Activated T-helper 1 cell treated with anti-CD3 and anti-CD28 coated beads, Interleukin-12 subunit alpha, Interleukin-12 subunit beta, Interleukin-2, Interleukin-4 antibody, amounts not matched to agents 30 ng/mL and 10 ng/mL and 1 ng/mL, durations not matched to agents 14 hours and 24 hours and 36 hours (primary cell): ENCODE measurements at regions not wholly inside any gene's neighbourhood (a gene's known extent, or its start where the extent isn't known, plus 50 kb on each side); places are given as distances from the start of the nearest gene placed in this dataset.
"Not testable (repeated sequence)": the region's sequence is repeated elsewhere in the genome, so short reads cannot be mapped to it uniquely, and the experiment has no call there.

Source experiments
- DNase-seq: peaks from one replicate; pipeline ENCODE4 v3.0.0; 2021; ENCODE audit warnings: low spot score
- H3K27ac Mint-ChIP-seq: one replicate; pipeline ENCODE4 v1.8.0; 2021; ENCODE audit warnings: mild to moderate bottlenecking, mixed read lengths
- H3K27me3 Mint-ChIP-seq: one replicate; pipeline ENCODE4 v1.8.0; 2022; ENCODE audit warnings: mild to moderate bottlenecking, moderate library complexity, mixed read lengths; ENCODE audit not compliant: insufficient read depth
- H3K36me3 Mint-ChIP-seq: one replicate; pipeline ENCODE4 v1.8.0; 2021; ENCODE audit warnings: low read depth, mixed read lengths
- H3K4me1 Mint-ChIP-seq: one replicate; pipeline ENCODE4 v1.8.0; 2021; ENCODE audit warnings: low read depth, mixed read lengths
- H3K4me3 Mint-ChIP-seq: one replicate; pipeline ENCODE4 v1.8.0; 2021; ENCODE audit warnings: mild to moderate bottlenecking, moderate library complexity, mixed read lengths
- H3K9me3 Mint-ChIP-seq: one replicate; pipeline ENCODE4 v1.8.0; 2021; ENCODE audit warnings: mixed read lengths
- intact Hi-C: fragments of 100-400 bp; cut with micrococcal nuclease; formaldehyde crosslinking; loops from one replicate; pipeline ENCODE4 v1.15.1; 2024

DNA sequence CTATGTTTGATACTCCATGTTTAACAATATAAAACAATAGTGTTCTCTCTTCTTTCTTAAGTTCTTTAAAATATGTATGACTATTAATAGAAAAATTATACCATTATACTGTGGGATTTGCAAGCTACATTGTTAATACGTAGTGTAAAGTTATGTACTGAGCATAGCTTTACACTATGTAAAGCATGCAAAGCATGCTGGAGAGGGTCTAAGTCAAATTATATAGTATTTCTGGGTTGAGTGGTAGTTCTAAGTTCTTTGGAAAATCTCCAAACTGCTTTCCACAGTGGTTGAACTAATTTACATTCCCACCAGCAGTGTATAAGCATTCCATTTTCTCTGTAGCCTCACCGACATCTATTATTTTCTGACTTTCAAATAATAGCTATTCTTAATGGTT lies 253.0 kb downstream of the RAP2B start:
- peaks cover 15% of the 10 kb centered on the region for H3K9me3 Mint-ChIP-seq
- intact Hi-C loops = no loop called here
- no peak overlapping the region for H3K27ac Mint-ChIP-seq
- DNase-seq = no peak
- no peaks in the 10 kb centered on the region for H3K27me3 Mint-ChIP-seq
- H3K4me1 Mint-ChIP-seq = no peaks in the 10 kb centered on the region
- no peak overlapping the region for H3K4me3 Mint-ChIP-seq
- H3K36me3 Mint-ChIP-seq = no peaks in the 10 kb centered on the region

DNA sequence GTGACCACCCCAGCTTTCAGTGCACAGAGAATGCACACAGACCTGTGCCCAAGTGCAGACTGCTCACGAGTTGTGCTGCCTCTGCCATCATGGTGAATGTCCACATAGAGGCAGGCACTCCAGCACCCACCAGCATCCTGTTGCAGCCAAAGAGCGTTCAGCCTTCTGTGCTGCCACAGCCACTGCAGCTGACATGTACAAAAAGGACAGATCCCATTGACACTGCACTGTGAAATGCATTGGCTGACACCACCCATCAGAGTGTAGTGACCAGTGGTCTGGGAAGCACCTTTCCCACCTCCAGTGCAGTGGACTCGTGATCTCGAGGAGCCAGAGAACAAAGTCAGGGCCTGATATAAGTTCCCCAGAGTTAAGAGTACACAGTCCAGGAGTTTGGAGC lies 260.3 kb downstream of the RAP2B start:
- no peak for DNase-seq
- H3K4me1 Mint-ChIP-seq = no peaks in the 10 kb centered on the region
- no peaks in the 10 kb centered on the region for H3K36me3 Mint-ChIP-seq
- intact Hi-C loops = no loop called here
- H3K4me3 Mint-ChIP-seq = no peak overlapping the region
- no peaks in the 10 kb centered on the region for H3K27me3 Mint-ChIP-seq
- peaks cover 41% of the 10 kb centered on the region for H3K9me3 Mint-ChIP-seq
- H3K27ac Mint-ChIP-seq = no peak overlapping the region

DNA sequence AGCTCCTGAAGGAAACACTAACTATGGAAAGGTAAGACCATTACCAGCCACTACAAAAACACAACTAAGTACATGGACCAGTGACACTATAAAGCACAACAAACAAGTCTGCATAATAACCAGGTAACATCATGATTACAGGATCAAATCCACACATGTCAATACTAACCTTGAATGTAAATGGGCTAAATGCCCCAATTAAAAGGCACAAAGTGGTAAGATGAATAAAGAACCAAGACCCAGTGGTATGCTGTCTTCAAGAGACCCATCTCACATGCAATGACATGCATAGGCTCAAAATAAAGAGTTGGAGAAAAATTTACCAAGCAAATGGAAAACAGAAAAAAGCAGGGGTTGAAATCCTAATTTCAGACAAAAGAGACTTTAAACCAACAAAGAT lies 261.8 kb downstream of the RAP2B start:
- peaks cover 39% of the 10 kb centered on the region for H3K9me3 Mint-ChIP-seq
- intact Hi-C loops, H3K4me3 Mint-ChIP-seq: not testable (repeated sequence)

DNA sequence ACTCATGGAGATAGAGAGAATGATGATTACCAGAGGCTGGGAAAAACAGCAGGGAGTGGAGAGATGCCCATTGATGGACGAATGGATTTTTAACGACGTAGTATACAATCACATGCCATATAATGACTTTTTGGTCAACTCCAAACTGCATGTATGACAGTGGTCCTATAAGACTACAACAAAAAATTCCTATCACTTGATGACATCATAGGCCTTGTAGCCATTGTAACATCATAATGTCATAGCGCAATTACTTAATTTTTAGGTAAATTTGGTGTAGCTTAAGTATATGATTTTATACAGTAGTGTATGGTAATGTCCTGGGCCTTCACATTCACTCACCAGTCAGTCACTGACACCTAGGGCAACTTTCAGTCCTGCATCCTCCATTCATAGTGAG lies 264.3 kb downstream of the RAP2B start:
- no peaks in the 10 kb centered on the region for H3K36me3 Mint-ChIP-seq
- H3K27me3 Mint-ChIP-seq = peaks cover 3% of the 10 kb centered on the region
- intact Hi-C loops = no loop called here
- peaks cover 29% of the 10 kb centered on the region for H3K9me3 Mint-ChIP-seq
- H3K27ac Mint-ChIP-seq = no peak overlapping the region
- no peak overlapping the region for H3K4me3 Mint-ChIP-seq
- no peaks in the 10 kb centered on the region for H3K4me1 Mint-ChIP-seq
- DNase-seq = no peak

More for the DNA sequence above, 261.8 kb downstream of the RAP2B start:
- DNase-seq, H3K36me3 Mint-ChIP-seq, H3K27me3 Mint-ChIP-seq, H3K4me1 Mint-ChIP-seq, H3K27ac Mint-ChIP-seq: not testable (repeated sequence)

DNA sequence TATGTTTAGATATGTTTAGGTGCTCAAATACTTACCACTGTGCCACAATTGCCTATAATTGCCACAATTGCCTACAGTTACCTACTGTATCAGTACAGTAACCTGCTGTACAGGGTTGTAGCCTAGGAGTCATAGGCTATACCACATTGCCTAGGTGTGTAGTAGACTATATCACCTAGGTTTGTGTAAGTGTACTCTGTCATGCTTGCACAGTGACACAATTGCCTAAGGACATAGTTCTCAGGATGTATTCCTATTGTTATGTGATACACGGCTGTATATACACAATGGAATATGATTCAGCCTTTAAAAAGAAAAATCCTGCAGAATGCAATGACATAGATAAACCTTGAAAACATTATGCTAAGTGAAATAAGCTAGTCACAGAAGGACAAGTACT lies 264.8 kb downstream of the RAP2B start:
- Mint-ChIP-seq H3K27ac (no peak overlapping the region), H3K27me3 (peaks cover 3% of the 10 kb centered on the region), H3K4me3 (no peak overlapping the region), H3K4me1 (no peaks in the 10 kb centered on the region), H3K36me3 (no peaks in the 10 kb centered on the region), H3K9me3 (peaks cover 29% of the 10 kb centered on the region)
- intact Hi-C loops = no loop called here
- no peak for DNase-seq

DNA sequence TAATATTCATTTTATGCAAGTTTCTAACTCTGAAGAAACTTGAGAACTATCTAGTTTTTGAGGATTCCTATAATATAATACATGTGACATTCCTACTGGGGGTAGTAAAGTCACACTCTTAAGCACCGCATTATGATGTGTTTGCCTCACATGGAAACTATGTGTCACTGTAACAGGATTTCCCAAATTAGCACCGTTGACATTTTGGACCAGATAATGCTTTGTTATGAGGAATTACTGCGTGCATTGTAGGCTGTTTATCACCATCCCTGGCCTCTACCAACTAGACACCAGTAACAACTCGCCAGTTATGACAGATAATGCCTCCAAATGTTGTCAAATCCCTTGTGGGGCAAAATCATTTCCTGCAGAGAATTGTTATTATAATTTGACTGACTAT lies 267.8 kb downstream of the RAP2B start:
- intact Hi-C loops = no loop called here
- Mint-ChIP-seq H3K4me1 (no peaks in the 10 kb centered on the region), H3K9me3 (peaks cover 2% of the 10 kb centered on the region), H3K27ac (no peak overlapping the region), H3K36me3 (no peaks in the 10 kb centered on the region), H3K27me3 (peaks cover 3% of the 10 kb centered on the region), H3K4me3 (no peak overlapping the region)
- no peak for DNase-seq

DNA sequence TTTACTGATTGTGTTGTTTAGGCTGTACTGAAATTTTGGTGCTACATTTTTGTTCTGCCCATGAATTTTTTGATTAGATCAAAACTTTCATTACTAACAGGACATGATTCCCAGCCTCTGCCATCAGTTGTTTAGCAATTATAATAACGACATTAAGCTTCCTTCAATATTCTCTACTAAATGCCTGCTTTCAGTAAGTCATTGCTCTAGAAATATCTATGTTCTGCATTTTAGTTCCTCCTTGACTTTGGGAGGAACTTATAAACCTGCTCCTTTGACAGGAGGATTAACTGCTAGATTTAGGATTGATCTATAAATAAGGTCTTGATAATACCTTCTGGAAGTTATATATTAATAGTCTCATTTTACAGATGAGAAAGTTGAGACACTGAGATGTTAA lies 269.1 kb downstream of the RAP2B start:
- intact Hi-C loops = no loop called here
- Mint-ChIP-seq H3K27ac (no peak overlapping the region), H3K27me3 (peaks cover 3% of the 10 kb centered on the region), H3K4me3 (no peak overlapping the region), H3K4me1 (no peaks in the 10 kb centered on the region), H3K9me3 (peaks cover 2% of the 10 kb centered on the region), H3K36me3 (no peaks in the 10 kb centered on the region)
- DNase-seq = no peak

DNA sequence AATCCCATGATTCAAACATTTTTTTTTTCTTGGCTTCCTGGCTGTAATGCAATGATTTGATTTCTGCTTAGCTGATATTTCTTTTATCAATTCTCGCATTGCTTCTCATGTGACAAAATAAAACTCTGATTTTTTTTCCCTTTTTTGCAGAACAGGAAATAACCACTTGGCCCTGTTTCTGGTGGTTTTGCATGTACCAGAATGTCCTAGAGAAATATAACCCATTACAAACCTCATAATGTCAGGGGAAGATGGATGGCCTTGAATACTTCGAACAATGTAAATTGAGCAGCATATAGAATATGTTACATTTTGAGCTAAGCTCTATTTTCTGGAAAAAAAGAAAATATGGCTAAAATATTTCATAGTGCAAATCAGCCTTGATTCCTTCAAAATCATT lies 275.6 kb downstream of the RAP2B start:
- no peak for DNase-seq
- Mint-ChIP-seq H3K4me3 (no peak overlapping the region), H3K27me3 (no peaks in the 10 kb centered on the region), H3K4me1 (peaks cover 4% of the 10 kb centered on the region), H3K36me3 (no peaks in the 10 kb centered on the region), H3K27ac (no peak overlapping the region), H3K9me3 (no peaks in the 10 kb centered on the region)
- intact Hi-C loops = no loop called here

DNA sequence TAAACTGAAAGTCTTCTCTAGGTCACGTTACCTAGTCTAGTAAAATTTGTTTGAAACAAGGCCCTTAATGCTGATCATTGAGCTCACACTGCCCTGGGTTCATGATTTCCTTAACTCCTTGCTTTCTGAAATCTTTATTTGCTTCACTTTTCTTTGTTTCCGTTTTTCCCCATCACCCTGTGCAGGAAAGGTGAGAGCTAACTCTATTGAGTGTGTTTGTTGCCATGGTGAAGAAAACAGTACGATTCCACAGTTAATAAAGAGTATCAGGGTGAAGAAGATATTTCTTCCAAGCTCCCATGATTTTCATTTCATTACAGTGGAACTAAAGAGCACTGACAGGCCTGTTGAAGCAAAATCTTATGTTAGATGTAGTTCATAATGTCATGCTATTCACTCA lies 276.2 kb downstream of the RAP2B start:
- Mint-ChIP-seq H3K9me3 (no peaks in the 10 kb centered on the region), H3K4me1 (peaks cover 10% of the 10 kb centered on the region), H3K27ac (no peak overlapping the region), H3K27me3 (no peaks in the 10 kb centered on the region), H3K4me3 (no peak overlapping the region), H3K36me3 (no peaks in the 10 kb centered on the region)
- intact Hi-C loops = no loop called here
- DNase-seq = no peak

DNA sequence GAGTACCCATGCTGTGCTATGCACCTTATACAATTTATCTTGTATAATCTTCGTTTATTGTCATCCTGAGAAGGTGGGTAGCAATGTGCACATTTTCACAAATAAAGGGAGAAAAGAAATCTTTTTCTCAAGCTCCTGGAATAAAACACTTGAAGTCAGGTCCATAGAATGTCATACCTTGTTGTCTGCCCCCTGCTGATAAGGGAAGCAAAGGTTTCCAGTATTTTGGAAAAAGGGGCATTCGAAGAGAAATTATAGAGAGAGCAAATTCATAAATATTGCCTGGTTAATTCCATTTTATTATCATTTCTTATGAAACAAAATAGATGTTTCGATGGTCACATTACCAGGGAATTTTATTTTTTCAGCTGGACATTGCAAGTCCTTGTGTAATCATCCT lies 277.8 kb downstream of the RAP2B start:
- no peaks in the 10 kb centered on the region for H3K27me3 Mint-ChIP-seq
- no peak overlapping the region for H3K4me3 Mint-ChIP-seq
- H3K36me3 Mint-ChIP-seq = no peaks in the 10 kb centered on the region
- DNase-seq = no peak
- H3K27ac Mint-ChIP-seq = no peak overlapping the region
- intact Hi-C loops = no loop called here
- no peaks in the 10 kb centered on the region for H3K9me3 Mint-ChIP-seq
- peaks cover 11% of the 10 kb centered on the region for H3K4me1 Mint-ChIP-seq

DNA sequence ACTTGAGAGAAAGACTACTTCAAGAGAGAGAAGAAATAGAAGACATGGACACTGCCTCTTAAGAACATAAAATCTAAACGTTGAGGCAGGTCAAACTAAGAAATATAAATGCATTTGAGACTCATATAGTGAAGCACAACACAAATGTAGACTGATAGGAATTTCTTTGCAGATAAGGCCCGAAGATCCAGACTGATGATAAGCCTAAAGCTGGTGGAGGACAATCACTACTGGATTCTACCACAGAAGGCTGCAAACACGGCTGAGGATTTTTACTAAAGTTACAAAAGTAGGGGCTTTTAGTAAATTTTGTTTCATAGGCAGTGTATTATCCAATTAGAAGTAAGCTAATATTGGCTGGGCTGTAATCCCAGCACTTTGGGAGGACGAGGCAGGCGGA lies 278.3 kb downstream of the RAP2B start:
- no peak for DNase-seq
- no peaks in the 10 kb centered on the region for H3K27me3 Mint-ChIP-seq
- H3K4me3 Mint-ChIP-seq = no peak overlapping the region
- H3K4me1 Mint-ChIP-seq = peaks cover 11% of the 10 kb centered on the region
- intact Hi-C loops = no loop called here
- H3K9me3 Mint-ChIP-seq = no peaks in the 10 kb centered on the region
- no peak overlapping the region for H3K27ac Mint-ChIP-seq
- no peaks in the 10 kb centered on the region for H3K36me3 Mint-ChIP-seq

DNA sequence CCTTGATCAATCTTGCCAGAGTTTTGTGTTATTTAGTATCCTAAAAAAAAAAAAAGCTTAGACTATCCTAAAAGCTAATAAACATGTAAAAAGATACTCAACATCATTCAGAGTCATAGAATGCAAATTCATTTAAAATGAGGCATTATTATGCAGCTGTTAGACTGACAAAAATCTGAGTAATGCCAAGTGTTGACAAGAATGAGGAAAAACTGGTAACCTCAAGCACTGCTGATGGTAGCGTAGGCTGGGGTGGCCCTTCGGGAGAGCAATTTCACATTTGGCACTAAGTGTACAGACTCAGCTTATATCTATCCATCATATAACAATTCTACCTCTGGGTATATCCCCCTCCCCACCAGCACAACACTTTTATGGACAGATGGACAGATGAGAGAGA lies 280.4 kb downstream of the RAP2B start:
- DNase-seq = no peak
- intact Hi-C loops = no loop called here
- no peak overlapping the region for H3K4me3 Mint-ChIP-seq
- peaks cover 11% of the 10 kb centered on the region for H3K4me1 Mint-ChIP-seq
- no peaks in the 10 kb centered on the region for H3K27me3 Mint-ChIP-seq
- no peaks in the 10 kb centered on the region for H3K9me3 Mint-ChIP-seq
- no peak overlapping the region for H3K27ac Mint-ChIP-seq
- H3K36me3 Mint-ChIP-seq = no peaks in the 10 kb centered on the region

DNA sequence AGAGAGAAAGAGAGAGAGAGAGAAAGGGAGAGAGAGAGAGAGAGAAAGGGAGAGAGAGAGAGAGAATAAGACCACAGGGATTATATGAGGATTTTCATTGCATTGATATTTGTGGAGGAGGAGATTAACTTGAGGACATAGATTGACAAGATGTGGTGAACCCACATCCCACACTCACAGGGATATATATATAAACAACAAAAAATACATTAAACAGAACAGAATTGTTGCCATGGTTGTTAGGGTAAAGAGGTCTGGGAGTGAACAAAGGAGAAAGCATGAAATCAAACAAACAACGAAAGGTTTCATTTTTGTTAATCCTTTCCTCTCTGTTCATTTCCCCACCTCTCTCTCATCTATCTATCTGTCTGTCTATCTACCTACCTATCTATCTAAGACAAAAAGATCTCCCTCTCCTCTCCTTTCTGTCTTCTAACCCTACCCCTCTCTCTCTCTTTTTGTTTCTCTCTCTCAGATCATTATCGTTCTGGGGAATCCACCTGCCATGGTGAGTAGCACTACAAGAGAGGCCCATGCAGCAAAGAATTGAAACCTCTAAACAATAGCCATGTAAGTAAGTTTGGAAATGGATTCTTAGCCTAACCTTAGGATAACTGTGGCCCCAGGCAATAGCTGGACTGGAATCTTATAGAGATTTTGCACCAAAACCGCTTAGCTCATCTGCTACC lies 280.9 kb downstream of the RAP2B start:
- no peaks in the 10 kb centered on the region for H3K27me3 Mint-ChIP-seq
- H3K36me3 Mint-ChIP-seq = no peaks in the 10 kb centered on the region
- H3K9me3 Mint-ChIP-seq = no peaks in the 10 kb centered on the region
- peak overlapping the region; percentile 5 for H3K27ac Mint-ChIP-seq
- no peak overlapping the region for H3K4me3 Mint-ChIP-seq
- no peak for DNase-seq
- intact Hi-C loops = no loop called here
- peaks cover 11% of the 10 kb centered on the region for H3K4me1 Mint-ChIP-seq

DNA sequence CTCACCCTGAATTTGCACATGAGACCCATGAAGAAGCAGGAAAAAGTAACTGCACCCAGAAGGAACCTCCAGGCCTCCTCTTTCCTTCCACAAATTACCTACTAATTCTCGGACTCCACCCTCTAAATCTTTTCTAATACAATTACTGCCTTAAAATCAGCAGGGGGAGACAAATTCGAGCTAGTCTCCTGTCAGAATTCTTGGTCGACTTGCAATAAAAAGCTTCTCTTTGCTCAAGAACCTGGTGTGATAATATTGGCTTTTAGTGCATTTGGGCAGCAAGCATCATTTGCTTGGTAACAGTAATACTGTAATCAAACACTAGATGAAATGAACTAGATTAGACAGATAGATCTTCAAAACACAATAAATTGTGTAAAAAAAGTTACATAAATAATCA lies 281.9 kb downstream of the RAP2B start:
- H3K27me3 Mint-ChIP-seq = no peaks in the 10 kb centered on the region
- intact Hi-C loops = loop anchor here (1.0 kb wide), 1 partner anchor 325 kb away; no protein-coding TSS in a partner anchor
- H3K36me3 Mint-ChIP-seq = no peaks in the 10 kb centered on the region
- no peak overlapping the region for H3K27ac Mint-ChIP-seq
- H3K4me1 Mint-ChIP-seq = peaks cover 11% of the 10 kb centered on the region
- no peak for DNase-seq
- H3K9me3 Mint-ChIP-seq = no peaks in the 10 kb centered on the region
- no peak overlapping the region for H3K4me3 Mint-ChIP-seq
